GM12891 (cell line): ENCODE measurements at regions not wholly inside any gene's neighbourhood (a gene's known extent, or its start where the extent isn't known, plus 50 kb on each side); places are given as distances from the start of the nearest gene placed in this dataset.

Source experiments
- DNase-seq: peaks from one replicate; pipeline ENCODE4 v3.0.0; 2011; ENCODE audit warnings: low spot score; ENCODE audit not compliant: insufficient read length
- FAIRE-seq: peaks from 2 replicates; lab custom pipeline; 2011; peaks lifted over from hg19 to GRCh38; lab: Jason Lieb, UNC
- PAX5 ChIP-seq: IDR thresholded peaks from 2 replicates; pipeline ENCODE4 v1.6.1; 2011; ENCODE audit warnings: low read length, moderate library complexity, mild to moderate bottlenecking; ENCODE audit not compliant: insufficient read depth, severe bottlenecking
- POLR2A ChIP-seq: IDR thresholded peaks from 2 replicates; pipeline ENCODE4 v1.6.1; 2011; ENCODE audit warnings: low read depth, low read length, control low read depth
- POLR2AphosphoS5 ChIP-seq: IDR thresholded peaks from 2 replicates; pipeline ENCODE4 v1.6.1; 2011; ENCODE audit warnings: low read depth, low read length, control low read depth
- POU2F2 ChIP-seq: IDR thresholded peaks from 2 replicates; pipeline ENCODE4 v1.6.1; 2011; ENCODE audit warnings: low read depth, mild to moderate bottlenecking, control low read depth, low read length, moderate library complexity
- SPI1 ChIP-seq: IDR thresholded peaks from 2 replicates; pipeline ENCODE4 v1.6.1; 2011; ENCODE audit warnings: low read depth, low read length, control low read depth
- TAF1 ChIP-seq: IDR thresholded peaks from 2 replicates; pipeline ENCODE4 v1.6.1; 2011; ENCODE audit warnings: low read depth, low read length, control low read depth

GRCh38 chr5:93807846-93808245 is 66.4 kb upstream of the POU5F2 start:
- FAIRE-seq: no peak
- TF ChIP-seq POU2F2 (no peak), POLR2AphosphoS5 (no peak), PAX5 (no peak), SPI1 (no peak), POLR2A (no peak), TAF1 (no peak)
- no peak for DNase-seq

GRCh38 chr5:93805616-93806379 is 64.4 kb upstream of the POU5F2 start:
- DNase-seq (no peak), FAIRE-seq (no peak)
- TF ChIP-seq PAX5 (no peak), POLR2A (no peak), POLR2AphosphoS5 (no peak), POU2F2 (no peak), TAF1 (no peak), SPI1 (no peak)

- TF ChIP-seq POU2F2 (no peak), POLR2AphosphoS5 (no peak), TAF1 (no peak), POLR2A (no peak), PAX5 (no peak), SPI1 (no peak)
- peak; percentile 55 for FAIRE-seq
- no peak for DNase-seq
Observed at GRCh38 chr5:93800988-93801811, 59.8 kb upstream of the POU5F2 start.

GRCh38 chr5:93794954-93795353 is 53.6 kb upstream of the POU5F2 start:
- peak; percentile 41 for FAIRE-seq
- no peak for TF ChIP-seq POLR2AphosphoS5
- TF ChIP-seq POLR2A: no peak
- no peak for TF ChIP-seq TAF1
- no peak for TF ChIP-seq PAX5
- TF ChIP-seq POU2F2: no peak
- TF ChIP-seq SPI1: no peak
- DNase-seq: no peak

- no peak for DNase-seq
- FAIRE-seq: no peak
- TF ChIP-seq POLR2A: no peak
Observed at GRCh38 chr5:93793159-93793781, 51.9 kb upstream of the POU5F2 start.

- DNase-seq: no peak
- FAIRE-seq: no peak
- TF ChIP-seq PAX5: no peak
- TF ChIP-seq POU2F2: no peak
- no peak for TF ChIP-seq TAF1
- no peak for TF ChIP-seq POLR2A
- no peak for TF ChIP-seq SPI1
- no peak for TF ChIP-seq POLR2AphosphoS5
Observed at GRCh38 chr5:93791518-93791972, 50.1 kb upstream of the POU5F2 start.
